ENCODE measurements at regions not wholly inside any gene's neighbourhood (a gene's known extent, or its start where the extent isn't known, plus 50 kb on each side); places are given as distances from the start of the nearest gene placed in this dataset.

GRCh38 chr5:171573021-171573420, 153.6 kb downstream of the FGF18 start:
- Histone ChIP-seq H2AFZ (ENCODE audit: low read depth, low read length) (no peak overlapping the region), H3K79me2 (replicated peaks; ENCODE audit: insufficient read depth, low read length) (no peaks in the 10 kb centered on the region), H3K9me2 (ENCODE audit: insufficient read depth, low read length) (no peaks in the 10 kb centered on the region), H3K9me3 (ENCODE audit: low read length) (peaks cover 14% of the 10 kb centered on the region), H3K27me3 (ENCODE audit: insufficient read depth, low read depth, low read length) (no peaks in the 10 kb centered on the region), H3K4me3 (ENCODE audit: low read length) (no peak overlapping the region), H3K4me2 (ENCODE audit: low read length) (no peak overlapping the region), H3K36me3 (ENCODE audit: insufficient read depth, low read length) (no peaks in the 10 kb centered on the region), H3K9ac (ENCODE audit: low read length) (no peak overlapping the region), H4K20me1 (ENCODE audit: insufficient read depth) (no peaks in the 10 kb centered on the region), H3F3A (ENCODE audit: insufficient read depth, low read length, poor library complexity, severe bottlenecking) (no peaks in the 10 kb centered on the region), H3K27ac (ENCODE audit: low read length) (no peak overlapping the region)
- TF ChIP-seq POLR2AphosphoS5 (IDR thresholded peaks at IDR 0.05) (no peak), SMC3 (conservative IDR thresholded peaks at IDR 0.05; ENCODE audit: poor library complexity) (no peak), RAD21 (conservative IDR thresholded peaks at IDR 0.05) (no peak), MXI1 (conservative IDR thresholded peaks at IDR 0.05; ENCODE audit: poor library complexity, severe bottlenecking) (no peak), EP300 (conservative IDR thresholded peaks at IDR 0.05; ENCODE audit: poor library complexity, severe bottlenecking) (no peak), EZH2 (IDR thresholded peaks at IDR 0.05; ENCODE audit: borderline replicate concordance, insufficient read depth, low read length, poor library complexity, severe bottlenecking) (no peak), REST (IDR thresholded peaks at IDR 0.05; ENCODE audit: borderline replicate concordance) (no peak), TAF1 (IDR thresholded peaks at IDR 0.05; ENCODE audit: low read depth) (no peak), CTCF (IDR thresholded peaks at IDR 0.05; ENCODE audit: poor library complexity, severe bottlenecking) (no peak)

GRCh38 chr5:171573451-171574225, 154.2 kb downstream of the FGF18 start:
- H3K4me3 ChIP-seq (ENCODE audit: low read length) = no peak overlapping the region
- no peaks in the 10 kb centered on the region for H3K9me2 ChIP-seq (ENCODE audit: insufficient read depth, low read length)
- H3F3A ChIP-seq (ENCODE audit: insufficient read depth, low read length, poor library complexity, severe bottlenecking) = no peaks in the 10 kb centered on the region
- no peak overlapping the region for H3K9ac ChIP-seq (ENCODE audit: low read length)
- no peak overlapping the region for H3K27ac ChIP-seq (ENCODE audit: low read length)
- H3K27me3 ChIP-seq (ENCODE audit: insufficient read depth, low read depth, low read length) = no peaks in the 10 kb centered on the region
- no peak overlapping the region for H2AFZ ChIP-seq (ENCODE audit: low read depth, low read length)
- H4K20me1 ChIP-seq (ENCODE audit: insufficient read depth) = no peaks in the 10 kb centered on the region
- H3K9me3 ChIP-seq (ENCODE audit: low read length) = peaks cover 13% of the 10 kb centered on the region
- H3K79me2 ChIP-seq (replicated peaks; ENCODE audit: insufficient read depth, low read length) = no peaks in the 10 kb centered on the region
- H3K4me2 ChIP-seq (ENCODE audit: low read length) = no peak overlapping the region
- no peak for TF ChIP-seq SMC3 (conservative IDR thresholded peaks at IDR 0.05; ENCODE audit: poor library complexity)
- TF ChIP-seq REST (IDR thresholded peaks at IDR 0.05; ENCODE audit: borderline replicate concordance) = no peak
- no peak for TF ChIP-seq POLR2AphosphoS5 (IDR thresholded peaks at IDR 0.05)
- TF ChIP-seq TAF1 (IDR thresholded peaks at IDR 0.05; ENCODE audit: low read depth) = no peak
- no peak for TF ChIP-seq EP300 (conservative IDR thresholded peaks at IDR 0.05; ENCODE audit: poor library complexity, severe bottlenecking)
- no peaks in the 10 kb centered on the region for H3K36me3 ChIP-seq (ENCODE audit: insufficient read depth, low read length)

Data from neural cell (in vitro differentiated cells).